ENCODE measurements at regions not wholly inside any gene's neighbourhood (a gene's known extent, or its start where the extent isn't known, plus 50 kb on each side); places are given as distances from the start of the nearest gene placed in this dataset.

GRCh38 chr9:90024409-90024808 is 419.6 kb downstream of the GADD45G start (continued):
- no peak for TF ChIP-seq CTCF (conservative IDR thresholded peaks at IDR 0.05; ENCODE audit: low read depth in 2 of 2)
- no peak for TF ChIP-seq STAT1 (IDR thresholded peaks at IDR 0.05; ENCODE audit: unreplicated experiment)
- TF ChIP-seq REST (IDR thresholded peaks at IDR 0.05; ENCODE audit: unreplicated experiment): no peak
- TF ChIP-seq EZH2phosphoT487 (IDR thresholded peaks at IDR 0.05; ENCODE audit: unreplicated experiment): no peak
- TF ChIP-seq ZNF331 (CRISPR knock-in tag; IDR thresholded peaks at IDR 0.05; ENCODE audit: low read depth): no peak

GRCh38 chr9:90024823-90025222 is 420.0 kb downstream of the GADD45G start:
- Histone ChIP-seq H3K27ac (ENCODE audit: low read depth) (no peak overlapping the region), H2AFZ (no peak overlapping the region), H3K4me1 (ENCODE audit: insufficient read depth) (peaks cover 26% of the 10 kb centered on the region), H3K79me2 (replicated peaks; ENCODE audit: insufficient read depth) (no peaks in the 10 kb centered on the region), H3K4me3 (no peak overlapping the region), H3F3A (replicated peaks; ENCODE audit: low read depth) (no peaks in the 10 kb centered on the region), H4K20me1 (replicated peaks; ENCODE audit: insufficient read depth) (no peaks in the 10 kb centered on the region), H3K27me3 (ENCODE audit: insufficient read depth) (no peaks in the 10 kb centered on the region), H3K4me2 (no peak overlapping the region), H3K36me3 (ENCODE audit: insufficient read depth) (no peaks in the 10 kb centered on the region), H3K9me2 (ENCODE audit: insufficient read depth) (peaks cover 27% of the 10 kb centered on the region; the same call in 1 of the 2 replicates)
- Mint-ChIP-seq H3K4me3 (no peak overlapping the region), H3K9me3 (no peaks in the 10 kb centered on the region), H3K36me3 (ENCODE audit: low read depth) (no peaks in the 10 kb centered on the region), H3K27me3 (ENCODE audit: insufficient read depth, low read depth, poor library complexity) (peaks cover 6% of the 10 kb centered on the region), H3K27ac (no peak overlapping the region), H3K4me1 (peaks cover 26% of the 10 kb centered on the region)
- DNase-seq (ENCODE audit: low spot score): no peak
- no peak for ATAC-seq
- TF ChIP-seq JUNB (IDR thresholded peaks at IDR 0.05; ENCODE audit: unreplicated experiment): no peak
- no peak for TF ChIP-seq CREB1 (CRISPR knock-in tag; IDR thresholded peaks at IDR 0.05; ENCODE audit: low read depth)
- TF ChIP-seq POLR2AphosphoS5 (IDR thresholded peaks at IDR 0.05; ENCODE audit: low read depth): no peak
- no peak for TF ChIP-seq NANOG (IDR thresholded peaks at IDR 0.05; ENCODE audit: borderline replicate concordance)
- TF ChIP-seq CTCF (conservative IDR thresholded peaks at IDR 0.05; ENCODE audit: low read depth in 2 of 2): no peak
- no peak for TF ChIP-seq ZNF462 (CRISPR knock-in tag; IDR thresholded peaks at IDR 0.05)
- TF ChIP-seq EZH2phosphoT487 (IDR thresholded peaks at IDR 0.05; ENCODE audit: unreplicated experiment): no peak
- no peak for TF ChIP-seq ZNF114 (CRISPR knock-in tag; IDR thresholded peaks at IDR 0.05)

Measured in GM23338 (cell line).